Kidney epithelial cell (primary cell): ENCODE measurements at regions not wholly inside any gene's neighbourhood (a gene's known extent, or its start where the extent isn't known, plus 50 kb on each side); places are given as distances from the start of the nearest gene placed in this dataset.

Experiments used
- DNase-seq: peaks from one replicate; pipeline ENCODE4 v3.0.0-alpha.2; 2010; ENCODE audit warnings: low read depth
- H3K27me3 ChIP-seq: 2 replicates; pipeline ENCODE4 v1.6.0; 2011; ENCODE audit warnings: low read length; ENCODE audit not compliant: control insufficient read depth, insufficient read depth
- H3K36me3 ChIP-seq: 2 replicates; pipeline ENCODE4 v1.5.1; 2011; ENCODE audit warnings: low read length; ENCODE audit not compliant: control insufficient read depth, insufficient read depth
- H3K4me3 ChIP-seq: 2 replicates; pipeline ENCODE4 v1.5.1; 2011; ENCODE audit warnings: low read depth, mild to moderate bottlenecking, control low read depth, low read length
- TF ChIP-seq, protein P1 (sequence below): IDR thresholded peaks from 2 replicates; pipeline ENCODE4 v1.5.1; 2011; ENCODE audit warnings: mild to moderate bottlenecking, moderate library complexity, low read length, control low read depth, inconsistent platforms; ENCODE audit not compliant: insufficient read depth, poor library complexity, severe bottlenecking

DNA sequence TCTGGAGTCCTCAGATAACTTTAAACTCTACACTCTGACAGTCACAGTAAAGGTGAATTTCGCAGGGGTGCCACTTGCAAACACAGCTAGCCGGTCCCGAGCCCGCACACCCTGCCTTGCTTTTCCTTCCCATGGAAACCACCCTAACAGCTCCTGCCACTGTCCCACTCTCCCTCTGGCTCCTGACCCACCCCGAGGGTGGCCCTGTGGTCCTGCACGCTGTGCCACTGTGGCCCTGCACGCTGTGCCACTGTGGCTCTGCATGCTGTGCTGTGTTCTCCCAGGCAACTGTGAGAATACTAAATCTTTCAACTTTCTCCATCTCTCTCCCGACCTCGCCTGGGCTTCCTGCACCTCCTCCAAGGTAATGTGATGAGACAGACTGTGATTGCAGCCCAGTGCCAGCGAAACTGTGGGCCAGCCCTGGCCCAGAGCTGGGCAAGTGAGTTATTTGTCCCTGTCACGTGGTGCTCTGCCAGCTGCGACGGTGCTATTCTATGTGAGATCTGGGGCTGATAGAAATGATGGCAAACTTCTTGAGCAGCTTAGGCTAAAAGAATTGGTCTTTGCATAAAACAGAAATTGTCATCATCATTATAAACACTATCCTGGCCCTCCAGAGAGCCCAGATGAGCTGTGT, 63.4 kb upstream of the TARBP1 start:
- Histone ChIP-seq H3K4me3 (no peak overlapping the region), H3K36me3 (no peaks in the 10 kb centered on the region), H3K27me3 (no peaks in the 10 kb centered on the region)
- DNase-seq: no peak
- TF ChIP-seq, protein P1, sequence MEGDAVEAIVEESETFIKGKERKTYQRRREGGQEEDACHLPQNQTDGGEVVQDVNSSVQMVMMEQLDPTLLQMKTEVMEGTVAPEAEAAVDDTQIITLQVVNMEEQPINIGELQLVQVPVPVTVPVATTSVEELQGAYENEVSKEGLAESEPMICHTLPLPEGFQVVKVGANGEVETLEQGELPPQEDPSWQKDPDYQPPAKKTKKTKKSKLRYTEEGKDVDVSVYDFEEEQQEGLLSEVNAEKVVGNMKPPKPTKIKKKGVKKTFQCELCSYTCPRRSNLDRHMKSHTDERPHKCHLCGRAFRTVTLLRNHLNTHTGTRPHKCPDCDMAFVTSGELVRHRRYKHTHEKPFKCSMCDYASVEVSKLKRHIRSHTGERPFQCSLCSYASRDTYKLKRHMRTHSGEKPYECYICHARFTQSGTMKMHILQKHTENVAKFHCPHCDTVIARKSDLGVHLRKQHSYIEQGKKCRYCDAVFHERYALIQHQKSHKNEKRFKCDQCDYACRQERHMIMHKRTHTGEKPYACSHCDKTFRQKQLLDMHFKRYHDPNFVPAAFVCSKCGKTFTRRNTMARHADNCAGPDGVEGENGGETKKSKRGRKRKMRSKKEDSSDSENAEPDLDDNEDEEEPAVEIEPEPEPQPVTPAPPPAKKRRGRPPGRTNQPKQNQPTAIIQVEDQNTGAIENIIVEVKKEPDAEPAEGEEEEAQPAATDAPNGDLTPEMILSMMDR: no peak

GRCh38 chr1:234541286-234541975, 62.5 kb upstream of the TARBP1 start:
- no peak overlapping the region for H3K4me3 ChIP-seq
- DNase-seq: peak; percentile 68
- no peaks in the 10 kb centered on the region for H3K36me3 ChIP-seq
- H3K27me3 ChIP-seq: no peaks in the 10 kb centered on the region
- TF ChIP-seq, protein P1: no peak

- Histone ChIP-seq H3K27me3 (no peaks in the 10 kb centered on the region), H3K36me3 (no peaks in the 10 kb centered on the region), H3K4me3 (no peak overlapping the region)
- no peak for DNase-seq
- TF ChIP-seq, protein P1: no peak
These were observed 61.4 kb upstream of the TARBP1 start for GRCh38 chr1:234540404-234540762.

DNA sequence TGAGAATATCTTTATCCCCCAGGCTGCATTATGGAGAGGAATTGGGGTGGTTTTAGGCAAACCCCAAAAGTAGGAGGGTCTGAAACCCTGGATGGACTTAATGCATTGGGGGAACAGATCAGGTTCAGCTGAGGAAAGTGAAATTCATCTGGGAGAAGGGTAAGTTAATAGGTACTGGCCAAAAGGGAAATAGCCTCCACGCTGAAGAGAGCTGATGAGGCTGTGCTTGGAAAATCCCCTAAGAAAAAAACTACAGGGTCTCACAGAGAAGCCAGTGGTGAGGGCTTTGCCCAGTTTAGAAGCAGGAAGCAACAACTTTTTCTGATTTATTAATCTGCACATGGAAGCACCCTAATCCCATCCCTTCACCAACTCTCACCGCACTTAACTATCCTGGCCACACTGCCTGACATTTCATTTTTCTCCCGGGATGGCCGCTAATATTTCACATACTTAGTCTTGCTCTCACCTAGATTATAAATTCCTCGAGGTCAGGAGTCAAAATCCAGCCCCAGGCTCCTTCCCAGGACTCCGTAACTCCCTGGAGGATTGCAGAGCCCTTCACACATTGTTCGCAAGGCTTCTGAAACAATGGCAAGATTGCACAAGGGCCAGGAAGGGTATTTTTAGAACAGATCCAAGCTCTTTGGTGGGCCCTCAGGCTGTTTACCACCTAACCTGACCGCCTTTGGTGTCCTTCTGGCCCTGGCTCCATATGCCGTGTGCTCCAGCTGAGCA, 60.9 kb upstream of the TARBP1 start:
- no peak overlapping the region for H3K4me3 ChIP-seq
- TF ChIP-seq, protein P1: no peak
- DNase-seq: no peak
- H3K36me3 ChIP-seq: no peaks in the 10 kb centered on the region
- H3K27me3 ChIP-seq: no peaks in the 10 kb centered on the region

- Histone ChIP-seq H3K36me3 (no peaks in the 10 kb centered on the region), H3K27me3 (no peaks in the 10 kb centered on the region), H3K4me3 (no peak overlapping the region)
- no peak for DNase-seq
- TF ChIP-seq, protein P1: no peak
These were observed 60.1 kb upstream of the TARBP1 start for GRCh38 chr1:234538930-234539649.
